ENCODE measurements at regions not wholly inside any gene's neighbourhood (a gene's known extent, or its start where the extent isn't known, plus 50 kb on each side); places are given as distances from the start of the nearest gene placed in this dataset.

- Histone ChIP-seq H3K27ac (ENCODE audit: extremely low read depth, low read depth, low read length) (no peak overlapping the region), H3K9me3 (replicated peaks; ENCODE audit: control insufficient read depth, insufficient read depth, low read depth, low read length) (no peaks in the 10 kb centered on the region), H3K4me2 (ENCODE audit: insufficient read depth, low read length) (no peak overlapping the region), H3K4me1 (replicated peaks in 1 of 2; ENCODE audit: control insufficient read depth in 2 of 2, insufficient read depth in 2 of 2, low read length in 2 of 2) (no peaks in the 10 kb centered on the region), H3K4me3 (no peak overlapping the region), H3K9me1 (ENCODE audit: control insufficient read depth, insufficient read depth, low read length) (no peaks in the 10 kb centered on the region), H2AFZ (ENCODE audit: low read depth, low read length) (no peak overlapping the region), H4K20me1 (replicated peaks; ENCODE audit: control insufficient read depth, insufficient read depth, low read length) (no peaks in the 10 kb centered on the region), H3K27me3 (ENCODE audit: control insufficient read depth in 2 of 2, insufficient read depth in 2 of 2, low read length in 2 of 2) (no peaks in the 10 kb centered on the region), H3K79me2 (ENCODE audit: control insufficient read depth, insufficient read depth, low read length) (no peaks in the 10 kb centered on the region), H3K9ac (ENCODE audit: insufficient read depth in 1 of 2, low read depth in 2 of 2, low read length in 2 of 2) (no peak overlapping the region), H3K36me3 (ENCODE audit: control insufficient read depth, insufficient read depth, low read length) (no peaks in the 10 kb centered on the region)
- 0% methylated on average over 6 of the region's 6 CpGs for WGBS (ENCODE audit: insufficient coverage, low coverage, missing lambda C conversion rate)
- ChIA-PET CTCF (ENCODE audit: low intra/inter-chr PET ratio) (no interaction called here), POLR2A (interaction anchor here (0.5 kb wide), 1 partner anchor 1463 kb away, joined by 4 read pairs; no protein-coding TSS in a partner anchor)
- ATAC-seq (0 out of 3 replicates have a peak, but pooled peaks have one; percentile 33), DNase-seq (ENCODE audit: extremely low read depth in 1 of 4, low spot score in 3 of 4) (no peak), FAIRE-seq (no peak)
- in situ Hi-C loops (cut with MboI) = no loop called here
- intact Hi-C loops (cut with micrococcal nuclease) = loop anchor here (5.0 kb wide), 1 partner anchor 445 kb away; no protein-coding TSS in a partner anchor
- no TSS peak for BruUV-seq (replicated peaks)
- TF ChIP-seq POU5F1 (IDR thresholded peaks at IDR 0.05; ENCODE audit: borderline replicate concordance, low read depth, low read length, partially characterized antibody) (no peak), PHF8 (IDR thresholded peaks at IDR 0.05; ENCODE audit: borderline replicate concordance, low read length) (no peak), ZFP30 (CRISPR knock-in tag; IDR thresholded peaks at IDR 0.05; ENCODE audit: borderline replicate concordance) (no peak), CBX3 (IDR thresholded peaks at IDR 0.05; ENCODE audit: borderline replicate concordance in 1 of 2, low read length in 2 of 2) (no peak), CHAMP1 (IDR thresholded peaks at IDR 0.05) (no peak), PML (IDR thresholded peaks at IDR 0.05; ENCODE audit: low read length) (no peak), RNF2 (IDR thresholded peaks at IDR 0.05) (no peak), ETS2 (tag; IDR thresholded peaks at IDR 0.05; ENCODE audit: borderline replicate concordance, poor library complexity, severe bottlenecking) (no peak), THAP12 (CRISPR knock-in tag; IDR thresholded peaks at IDR 0.05) (no peak), FOXA1 (IDR thresholded peaks at IDR 0.05; ENCODE audit: borderline replicate concordance) (no peak), NFE2 (IDR thresholded peaks at IDR 0.05; ENCODE audit: low read depth) (no peak), ZNF165 (CRISPR knock-in tag; IDR thresholded peaks at IDR 0.05; ENCODE audit: borderline replicate concordance) (no peak), NFXL1 (CRISPR knock-in tag; IDR thresholded peaks at IDR 0.05) (no peak), ZNF431 (CRISPR knock-in tag; IDR thresholded peaks at IDR 0.05) (no peak), TGIF2 (CRISPR knock-in tag; IDR thresholded peaks at IDR 0.05) (no peak), HNRNPL (IDR thresholded peaks at IDR 0.05; ENCODE audit: low read depth, low read length) (no peak)
- TF ChIP-seq, protein P1, sequence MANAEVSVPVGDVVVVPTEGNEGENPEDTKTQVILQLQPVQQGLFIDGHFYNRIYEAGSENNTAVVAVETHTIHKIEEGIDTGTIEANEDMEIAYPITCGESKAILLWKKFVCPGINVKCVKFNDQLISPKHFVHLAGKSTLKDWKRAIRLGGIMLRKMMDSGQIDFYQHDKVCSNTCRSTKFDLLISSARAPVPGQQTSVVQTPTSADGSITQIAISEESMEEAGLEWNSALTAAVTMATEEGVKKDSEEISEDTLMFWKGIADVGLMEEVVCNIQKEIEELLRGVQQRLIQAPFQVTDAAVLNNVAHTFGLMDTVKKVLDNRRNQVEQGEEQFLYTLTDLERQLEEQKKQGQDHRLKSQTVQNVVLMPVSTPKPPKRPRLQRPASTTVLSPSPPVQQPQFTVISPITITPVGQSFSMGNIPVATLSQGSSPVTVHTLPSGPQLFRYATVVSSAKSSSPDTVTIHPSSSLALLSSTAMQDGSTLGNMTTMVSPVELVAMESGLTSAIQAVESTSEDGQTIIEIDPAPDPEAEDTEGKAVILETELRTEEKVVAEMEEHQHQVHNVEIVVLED (CRISPR knock-in tag; IDR thresholded peaks at IDR 0.05) = no peak
Measured at GRCh38 chr4:112076919-112077608, 68.2 kb upstream of the FAM241A start.
